Activated CD4-positive, alpha-beta T cell treated with anti-CD3 and anti-CD28 coated beads for 36 hours (primary cell): ENCODE measurements at regions not wholly inside any gene's neighbourhood (a gene's known extent, or its start where the extent isn't known, plus 50 kb on each side); places are given as distances from the start of the nearest gene placed in this dataset.
"Not testable (repeated sequence)": the region's sequence is repeated elsewhere in the genome, so short reads cannot be mapped to it uniquely, and the experiment has no call there.

Source experiments
- ATAC-seq: fragments of 200-7000 bp; cut with Tn5 transposase; one replicate; pipeline ENCODE4 v1.10.0; 2021; ENCODE audit warnings: mild to moderate bottlenecking, moderate library complexity
- CTCF ChIA-PET: fragments of 350-600 bp; sonication (Branson Sonifier 250); formaldehyde crosslinking; loops from one replicate; lab custom pipeline; 2021; ENCODE audit warnings: antibody characterized with exemption; lab: Charles Lee
- POLR2A ChIA-PET: fragments of 350-600 bp; sonication (Branson Sonifier 250); formaldehyde crosslinking; loops from one replicate; lab custom pipeline; 2021; ENCODE audit warnings: antibody characterized with exemption, inconsistent platforms; lab: Charles Lee
- DNase-seq: peaks from one replicate; pipeline ENCODE4 v3.0.0-alpha.2; 2020
- H3K27ac Mint-ChIP-seq: one replicate; pipeline ENCODE4 v1.8.0; 2021; ENCODE audit warnings: mixed read lengths
- H3K27me3 Mint-ChIP-seq: one replicate; pipeline ENCODE4 v1.8.0; 2021; ENCODE audit warnings: mixed read lengths
- H3K36me3 Mint-ChIP-seq: one replicate; pipeline ENCODE4 v1.8.0; 2021; ENCODE audit warnings: low read depth, mixed read lengths
- H3K4me1 Mint-ChIP-seq: one replicate; pipeline ENCODE4 v1.8.0; 2021; ENCODE audit warnings: mixed read lengths
- H3K4me3 Mint-ChIP-seq: one replicate; pipeline ENCODE4 v1.8.0; 2021; ENCODE audit warnings: mild to moderate bottlenecking, moderate library complexity, mixed read lengths
- H3K9me3 Mint-ChIP-seq: one replicate; pipeline ENCODE4 v1.8.0; 2021; ENCODE audit warnings: low read depth, mixed read lengths
- intact Hi-C, 2 experiments: fragments of 100-400 bp; cut with DNase I in 1 of 2; cut with micrococcal nuclease in 1 of 2; formaldehyde crosslinking; loops; one replicate each; pipeline versions ENCODE4 v1.14.2 to v1.15.1; 2022 to 2024; cut with DNase I, micrococcal nuclease

DNA sequence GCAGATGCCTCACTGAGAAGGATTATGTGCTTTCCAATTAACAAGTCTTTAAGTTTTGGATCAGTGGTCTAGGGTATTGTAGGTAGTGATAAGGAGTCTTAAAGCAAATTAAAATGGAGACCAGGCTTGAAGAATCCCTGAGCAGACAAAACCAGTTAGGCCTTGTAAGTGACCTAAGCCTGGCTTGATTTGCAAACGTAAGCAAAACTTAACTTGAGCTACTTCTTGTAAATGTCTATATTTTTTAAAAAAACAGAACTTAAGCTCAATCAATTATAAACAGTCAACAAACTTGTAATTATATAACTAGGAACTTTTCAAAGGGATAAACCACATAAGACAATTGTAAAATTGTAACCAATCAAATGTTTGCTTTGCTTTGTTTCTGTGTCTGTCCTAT is 72.7 kb upstream of the NALF2 start:
- Mint-ChIP-seq H3K27ac (no peak overlapping the region), H3K27me3 (peaks cover 3% of the 10 kb centered on the region), H3K9me3 (no peaks in the 10 kb centered on the region), H3K36me3 (no peaks in the 10 kb centered on the region), H3K4me1 (no peaks in the 10 kb centered on the region), H3K4me3 (no peak overlapping the region)
- intact Hi-C loops: no loop called here
- CTCF ChIA-PET: no interaction called here
- POLR2A ChIA-PET: no interaction called here
- no peak for ATAC-seq
- no peak for DNase-seq

- no peak for ATAC-seq
- no peak for DNase-seq
- CTCF ChIA-PET: no interaction called here
- POLR2A ChIA-PET: no interaction called here
- no peak overlapping the region for H3K4me3 Mint-ChIP-seq
- H3K27me3 Mint-ChIP-seq: peaks cover 3% of the 10 kb centered on the region
- no peaks in the 10 kb centered on the region for H3K4me1 Mint-ChIP-seq
- intact Hi-C loops: no loop called here
- no peaks in the 10 kb centered on the region for H3K36me3 Mint-ChIP-seq
- no peak overlapping the region for H3K27ac Mint-ChIP-seq
- H3K9me3 Mint-ChIP-seq: no peaks in the 10 kb centered on the region
Observed at GRCh38 chrX:69430785-69431184, 73.3 kb upstream of the NALF2 start.

DNA sequence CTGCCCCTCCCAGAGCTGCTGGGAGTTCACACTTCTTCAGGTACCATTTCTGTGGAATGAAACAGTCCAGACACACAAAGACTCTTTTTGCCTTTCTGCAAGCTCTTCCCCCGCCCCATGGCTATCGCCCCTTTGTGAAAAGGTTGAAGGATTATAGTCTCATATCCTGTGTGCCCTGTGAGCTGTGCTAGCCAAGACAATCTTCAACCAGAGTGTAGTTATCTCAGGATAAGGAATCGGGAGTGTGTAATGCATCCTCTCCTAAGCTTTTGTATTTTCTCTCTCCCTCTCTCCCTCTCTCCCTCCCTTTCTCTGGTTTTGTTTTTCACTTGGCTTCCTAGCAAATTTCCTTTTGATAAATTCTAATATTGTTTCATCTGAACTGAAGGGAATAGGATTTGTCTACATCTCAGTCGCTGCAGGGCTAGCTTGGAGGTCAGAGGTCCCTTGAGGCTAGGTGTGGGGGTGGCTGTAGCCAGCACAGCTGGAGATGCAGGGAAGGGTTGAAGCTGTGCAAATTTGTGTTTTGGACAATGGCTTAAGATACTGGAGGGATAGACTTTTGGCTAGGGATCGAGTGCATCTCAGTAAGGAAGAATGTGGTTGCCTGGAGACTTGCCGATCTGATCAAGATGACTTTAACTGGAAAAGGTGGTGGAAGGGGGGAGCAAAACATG is 74.6 kb upstream of the NALF2 start:
- no peak overlapping the region for H3K4me3 Mint-ChIP-seq
- ATAC-seq (no peak), DNase-seq (no peak)
- H3K27ac Mint-ChIP-seq: no peak overlapping the region
- H3K36me3 Mint-ChIP-seq: no peaks in the 10 kb centered on the region
- H3K9me3 Mint-ChIP-seq: no peaks in the 10 kb centered on the region
- no peaks in the 10 kb centered on the region for H3K4me1 Mint-ChIP-seq
- ChIA-PET POLR2A (no interaction called here), CTCF (interaction anchor here (0.7 kb wide), 1 partner anchor 199 kb away, joined by 3 read pairs; no protein-coding TSS in a partner anchor)
- peaks cover 3% of the 10 kb centered on the region for H3K27me3 Mint-ChIP-seq
- intact Hi-C loops: no loop called here

DNA sequence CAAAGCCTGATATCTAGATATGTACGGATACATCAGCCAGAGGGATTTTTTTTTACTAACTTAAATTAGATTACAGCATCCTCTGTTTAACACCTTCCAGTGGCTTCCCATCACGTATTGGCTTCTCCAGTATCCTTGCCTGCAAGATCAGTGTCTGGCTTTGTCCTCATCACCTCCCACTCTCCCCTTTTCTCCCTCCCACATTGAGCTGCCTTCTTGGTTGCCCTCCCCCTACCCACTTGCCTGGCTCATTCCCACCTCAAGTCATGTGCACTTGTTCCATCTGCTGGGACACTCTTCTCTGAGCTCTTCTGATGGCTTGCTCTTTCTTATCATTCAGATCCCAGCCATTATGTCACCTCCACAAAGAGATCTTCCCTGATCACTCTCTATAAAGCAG is 75.9 kb upstream of the NALF2 start:
- H3K27me3 Mint-ChIP-seq: peaks cover 3% of the 10 kb centered on the region
- H3K9me3 Mint-ChIP-seq: no peaks in the 10 kb centered on the region
- no peak for DNase-seq
- H3K27ac Mint-ChIP-seq: no peak overlapping the region
- ChIA-PET CTCF (no interaction called here), POLR2A (no interaction called here)
- no peak overlapping the region for H3K4me3 Mint-ChIP-seq
- no peaks in the 10 kb centered on the region for H3K36me3 Mint-ChIP-seq
- no peaks in the 10 kb centered on the region for H3K4me1 Mint-ChIP-seq
- ATAC-seq: no peak
- intact Hi-C loops: no loop called here

DNA sequence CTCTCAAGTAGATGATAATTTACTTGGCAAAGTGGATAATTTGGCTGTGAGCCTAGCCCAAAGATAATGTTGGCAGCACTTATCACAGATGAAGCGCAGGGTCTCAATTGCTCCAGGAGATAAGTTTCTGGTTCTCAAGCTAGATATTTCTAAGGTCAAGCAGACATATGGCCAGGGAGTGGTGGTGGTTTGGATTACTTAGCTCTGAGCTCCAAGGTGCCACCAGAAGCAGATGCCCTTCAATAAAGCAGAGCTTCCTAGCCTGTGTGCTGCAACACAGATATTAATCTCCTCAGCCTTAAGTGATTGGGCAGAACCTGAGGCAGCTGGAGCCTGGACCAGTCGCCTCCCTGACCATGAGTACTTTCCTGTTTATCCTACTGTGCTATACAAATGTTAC is 79.2 kb upstream of the NALF2 start:
- intact Hi-C loops: no loop called here
- no peak overlapping the region for H3K4me3 Mint-ChIP-seq
- H3K9me3 Mint-ChIP-seq: no peaks in the 10 kb centered on the region
- POLR2A ChIA-PET: no interaction called here
- H3K27me3 Mint-ChIP-seq: no peaks in the 10 kb centered on the region
- no peaks in the 10 kb centered on the region for H3K4me1 Mint-ChIP-seq
- H3K27ac Mint-ChIP-seq: no peak overlapping the region
- CTCF ChIA-PET: no interaction called here
- DNase-seq: no peak
- no peaks in the 10 kb centered on the region for H3K36me3 Mint-ChIP-seq
- no peak for ATAC-seq

- CTCF ChIA-PET: no interaction called here
- ATAC-seq: no peak
- Mint-ChIP-seq H3K9me3 (no peaks in the 10 kb centered on the region), H3K4me3 (no peak overlapping the region), H3K27ac (no peak overlapping the region), H3K4me1 (no peaks in the 10 kb centered on the region), H3K27me3 (no peaks in the 10 kb centered on the region), H3K36me3 (no peaks in the 10 kb centered on the region)
- no peak for DNase-seq
- POLR2A ChIA-PET: no interaction called here
- intact Hi-C loops: no loop called here
Observed at GRCh38 chrX:69424161-69424560, 80.0 kb upstream of the NALF2 start.

DNA sequence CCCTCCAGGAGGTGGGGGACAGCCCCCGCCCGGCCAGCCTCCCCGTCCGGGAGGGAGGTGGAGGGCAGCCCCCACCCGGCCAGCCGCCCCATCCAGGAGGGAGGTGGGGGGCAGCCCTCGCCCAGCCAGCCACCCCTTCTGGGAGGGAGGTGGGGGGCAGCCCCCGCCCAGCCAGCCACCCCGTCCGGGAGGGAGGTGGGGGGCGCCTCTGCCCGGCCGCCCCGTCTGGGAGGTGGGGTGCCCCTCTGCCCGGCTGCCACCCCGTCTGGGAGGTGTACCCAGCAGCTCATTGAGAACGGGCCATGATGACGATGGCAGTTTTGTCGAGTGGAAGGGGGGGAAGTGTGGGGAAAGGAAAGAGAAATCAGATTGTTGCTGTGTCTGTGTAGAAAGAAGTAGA is 81.9 kb upstream of the NALF2 start:
- H3K9me3 Mint-ChIP-seq, H3K27me3 Mint-ChIP-seq, intact Hi-C loops, H3K27ac Mint-ChIP-seq, H3K4me1 Mint-ChIP-seq, ATAC-seq, POLR2A ChIA-PET, H3K36me3 Mint-ChIP-seq, DNase-seq, H3K4me3 Mint-ChIP-seq, CTCF ChIA-PET: not testable (repeated sequence)

- ATAC-seq (no peak), DNase-seq (no peak)
- POLR2A ChIA-PET: no interaction called here
- Mint-ChIP-seq H3K9me3 (peaks cover 2% of the 10 kb centered on the region), H3K4me3 (no peak overlapping the region), H3K27me3 (no peaks in the 10 kb centered on the region), H3K27ac (no peak overlapping the region), H3K36me3 (no peaks in the 10 kb centered on the region), H3K4me1 (no peaks in the 10 kb centered on the region)
- CTCF ChIA-PET: no interaction called here
- intact Hi-C loops: no loop called here
Observed at GRCh38 chrX:69415698-69416097, 88.4 kb upstream of the NALF2 start.

- DNase-seq (no peak), ATAC-seq (no peak)
- Mint-ChIP-seq H3K36me3 (no peaks in the 10 kb centered on the region), H3K4me3 (no peak overlapping the region), H3K9me3 (peaks cover 2% of the 10 kb centered on the region), H3K4me1 (no peaks in the 10 kb centered on the region), H3K27ac (no peak overlapping the region), H3K27me3 (no peaks in the 10 kb centered on the region)
- ChIA-PET CTCF (no interaction called here), POLR2A (no interaction called here)
- intact Hi-C loops: no loop called here
Observed at GRCh38 chrX:69412661-69413060, 91.5 kb upstream of the NALF2 start.

- CTCF ChIA-PET: no interaction called here
- H3K9me3 Mint-ChIP-seq: no peaks in the 10 kb centered on the region
- no peak for DNase-seq
- H3K36me3 Mint-ChIP-seq: no peaks in the 10 kb centered on the region
- H3K4me1 Mint-ChIP-seq: no peaks in the 10 kb centered on the region
- intact Hi-C loops: no loop called here
- no peak overlapping the region for H3K4me3 Mint-ChIP-seq
- no peak overlapping the region for H3K27ac Mint-ChIP-seq
- POLR2A ChIA-PET: no interaction called here
- ATAC-seq: no peak
- H3K27me3 Mint-ChIP-seq: no peaks in the 10 kb centered on the region
Observed at GRCh38 chrX:69398881-69399280, 105.2 kb upstream of the NALF2 start.

- Mint-ChIP-seq H3K36me3 (no peaks in the 10 kb centered on the region), H3K9me3 (no peaks in the 10 kb centered on the region), H3K27ac (no peak overlapping the region), H3K4me1 (no peaks in the 10 kb centered on the region), H3K4me3 (no peak overlapping the region), H3K27me3 (no peaks in the 10 kb centered on the region)
- ChIA-PET POLR2A (no interaction called here), CTCF (no interaction called here)
- ATAC-seq (no peak), DNase-seq (no peak)
- intact Hi-C loops: no loop called here
Observed at GRCh38 chrX:69396916-69397315, 107.2 kb upstream of the NALF2 start.

- intact Hi-C loops: no loop called here
- Mint-ChIP-seq H3K27me3 (no peaks in the 10 kb centered on the region), H3K27ac (no peak overlapping the region)
Observed at GRCh38 chrX:69395306-69395705, 108.8 kb upstream of the NALF2 start.

More at GRCh38 chrX:69395306-69395705, 108.8 kb upstream of the NALF2 start:
- Mint-ChIP-seq H3K9me3 (no peaks in the 10 kb centered on the region), H3K4me1 (no peaks in the 10 kb centered on the region), H3K36me3 (no peaks in the 10 kb centered on the region), H3K4me3 (no peak overlapping the region)
- ChIA-PET POLR2A (no interaction called here), CTCF (no interaction called here)
- no peak for ATAC-seq
- no peak for DNase-seq
